HCEC 1CT (cell line): ENCODE measurements at regions not wholly inside any gene's neighbourhood (a gene's known extent, or its start where the extent isn't known, plus 50 kb on each side); places are given as distances from the start of the nearest gene placed in this dataset.
A peak's percentile ranks its signal among the peaks of the same experiment; 100 is the strongest.

Experiments
- DNase-seq: peaks from one replicate; pipeline ENCODE4 v3.0.0-alpha.2; 2017

DNA sequence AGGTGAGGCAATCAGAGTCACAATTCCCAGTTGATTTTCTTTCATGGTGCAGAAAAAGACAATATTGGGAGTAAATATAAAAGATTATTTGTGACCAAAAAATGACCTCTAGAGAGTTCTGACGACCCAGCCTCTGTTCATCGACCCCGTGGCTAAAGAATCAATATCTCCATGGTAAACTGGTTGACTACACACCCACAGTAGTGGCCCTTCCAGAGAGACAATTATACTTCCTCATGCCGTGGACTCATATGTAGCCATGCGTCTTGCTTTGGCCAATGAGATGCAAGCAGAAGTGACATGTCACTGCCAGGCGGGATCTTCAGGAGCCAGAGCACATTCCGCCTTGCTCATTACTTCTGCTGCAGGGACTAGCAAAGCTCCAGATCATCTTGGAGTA is 163.3 kb upstream of the RAD23B start:
- no peak for DNase-seq

DNA sequence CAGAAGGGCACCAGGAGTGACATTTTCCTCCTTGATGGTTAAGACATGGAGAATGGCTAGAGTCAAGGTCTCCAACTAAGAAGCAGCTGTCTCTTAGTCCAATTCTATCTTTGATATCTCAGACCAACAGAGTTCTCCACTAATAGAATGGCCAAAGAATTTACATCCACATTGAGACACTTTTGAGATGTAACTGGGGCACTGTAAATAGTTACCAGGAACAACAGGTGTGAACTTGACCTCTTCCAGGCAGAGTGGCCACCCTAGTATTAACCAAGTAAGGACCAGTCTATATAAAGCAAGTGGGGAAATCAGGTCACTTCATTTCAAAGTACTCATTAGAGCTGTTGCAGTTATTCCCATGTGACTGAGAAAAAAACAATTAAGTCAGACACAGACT is 159.7 kb upstream of the RAD23B start:
- no peak for DNase-seq

DNA sequence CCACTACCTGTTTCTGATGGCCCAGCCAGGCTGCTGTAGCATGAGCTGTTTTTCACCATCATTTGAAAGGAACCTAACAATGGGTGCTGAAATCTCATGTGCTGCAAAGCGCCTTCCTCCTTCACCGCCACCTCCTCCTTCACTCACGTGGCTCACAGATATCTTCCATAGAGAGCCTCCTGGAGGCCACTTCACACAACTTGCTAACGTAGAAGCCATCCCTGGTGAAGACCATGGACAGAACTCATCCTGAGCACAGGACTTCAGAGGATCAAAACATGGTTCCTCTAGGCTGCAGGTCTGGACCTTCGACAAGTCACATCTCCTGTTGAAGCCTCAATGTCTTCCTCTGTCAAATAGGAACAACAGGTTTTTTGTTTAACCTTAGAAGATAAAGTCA is 155.5 kb upstream of the RAD23B start:
- DNase-seq, result no peak

DNA sequence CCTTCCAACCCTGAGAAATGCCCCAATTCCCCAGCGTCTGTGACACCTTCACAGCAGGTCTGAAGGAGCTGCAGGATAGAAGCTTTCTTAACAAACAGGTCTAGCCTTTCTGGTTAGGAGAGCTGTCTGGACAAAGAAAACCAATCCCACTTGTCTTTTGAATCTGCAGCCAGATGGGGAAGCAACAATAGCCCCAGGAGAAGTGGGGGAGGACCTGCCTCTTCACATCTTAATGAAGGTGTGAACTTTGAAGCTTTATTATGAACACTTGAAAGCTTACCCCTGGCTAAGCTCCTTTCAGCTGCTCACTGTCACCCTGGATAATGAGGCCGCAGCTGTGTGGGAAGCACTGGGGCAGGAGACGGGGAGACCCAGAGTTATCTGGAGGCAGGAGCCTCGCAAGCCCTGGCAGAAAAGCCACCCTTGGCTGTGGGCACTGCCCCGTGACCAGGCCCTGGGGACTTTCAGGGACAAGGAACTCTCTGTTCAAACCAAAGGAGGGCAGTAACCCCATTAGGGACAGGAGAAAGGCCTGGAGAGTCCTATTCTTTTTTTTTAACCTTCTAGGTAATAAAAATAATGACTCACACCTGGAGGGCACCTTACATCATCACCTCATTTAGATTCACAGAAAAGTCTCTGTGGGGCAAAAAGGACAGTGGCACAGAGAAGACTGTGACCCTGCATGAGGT is 151.8 kb upstream of the RAD23B start:
- no peak for DNase-seq

DNA sequence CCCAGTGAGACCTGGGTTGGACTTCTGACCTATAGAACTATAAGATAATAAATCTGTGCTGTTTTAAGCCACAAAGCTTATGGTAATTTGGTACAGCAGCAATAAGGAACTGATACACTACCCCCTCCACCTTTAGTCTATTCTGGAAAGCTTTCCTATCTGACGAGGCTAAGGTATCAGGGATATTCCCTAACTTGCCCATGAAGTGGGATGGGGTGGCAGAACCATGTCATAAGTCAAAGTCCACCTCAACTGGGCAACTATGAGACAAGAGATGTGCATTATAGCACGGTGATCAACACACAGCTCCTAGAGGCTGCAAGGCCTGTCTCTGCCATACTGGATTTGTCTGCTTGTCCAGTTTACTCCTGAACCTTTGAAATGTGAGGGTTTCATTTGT is 146.8 kb upstream of the RAD23B start:
- no peak for DNase-seq

DNA sequence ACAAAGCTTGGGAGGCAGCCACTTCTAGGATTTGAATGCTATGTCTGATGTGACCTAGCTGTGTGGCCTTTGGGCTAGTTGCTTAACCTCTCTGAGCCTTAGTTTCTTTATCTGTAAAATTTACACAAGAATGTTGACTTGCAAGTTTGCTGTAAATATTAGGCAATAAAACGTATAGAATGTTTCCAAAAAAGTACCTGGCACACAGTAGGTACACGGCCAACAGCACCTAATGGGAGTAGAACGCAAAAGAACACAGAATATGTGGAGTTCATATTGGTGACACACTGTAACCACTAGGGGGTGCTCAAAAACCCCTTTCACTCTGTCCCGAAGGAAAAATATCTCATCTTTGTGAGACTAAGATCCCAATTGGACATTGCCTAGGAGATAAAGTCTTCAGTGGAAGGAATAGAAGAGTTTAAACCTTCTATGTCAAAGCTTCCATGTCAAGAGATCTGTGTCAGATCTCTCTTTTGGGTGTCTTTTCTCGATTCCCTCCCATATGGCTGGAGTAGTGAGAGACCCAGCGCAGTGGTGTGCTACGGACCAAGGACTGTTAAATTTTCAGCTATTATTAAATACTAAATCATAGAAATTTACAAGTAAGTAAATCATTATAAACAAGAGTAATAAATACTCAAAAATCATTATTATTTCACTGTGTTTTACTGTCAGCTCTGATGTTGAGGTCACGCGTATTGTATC is 145.4 kb upstream of the RAD23B start:
- peak; percentile 39 for DNase-seq

DNA sequence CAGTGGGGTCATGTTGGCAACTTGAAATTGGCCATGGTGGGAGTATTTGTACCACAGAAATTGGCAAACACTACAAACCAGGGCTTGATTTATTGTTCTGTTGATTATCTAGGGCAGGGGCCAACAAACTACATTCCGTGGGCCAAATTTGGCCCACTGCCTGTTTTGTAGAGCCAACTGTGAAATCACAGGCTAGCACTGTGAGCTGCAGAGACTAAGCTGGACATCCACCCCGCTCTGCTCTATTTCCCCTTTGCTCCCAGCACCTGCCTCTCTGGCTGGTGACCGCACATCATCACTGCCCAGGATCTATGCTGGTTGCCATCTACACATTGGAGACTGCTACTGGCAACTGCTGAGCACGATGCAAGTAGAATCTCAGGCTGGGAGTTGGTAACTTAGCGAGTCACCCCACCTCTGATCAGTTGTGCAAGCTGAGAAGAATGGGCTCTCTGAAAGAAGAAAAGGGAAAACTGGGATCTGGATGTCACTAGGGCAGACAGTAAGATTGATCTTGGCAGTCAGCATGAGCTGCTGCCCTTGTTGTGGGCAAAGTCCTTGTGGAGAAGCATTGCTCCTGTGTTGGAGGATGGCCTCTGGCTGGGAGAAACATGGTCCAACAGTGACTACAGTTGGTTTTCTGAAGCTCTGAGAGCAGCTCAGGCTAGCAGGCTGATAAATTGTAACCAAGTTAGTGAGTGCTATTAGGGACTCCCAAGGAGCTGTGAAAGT is 144.7 kb upstream of the RAD23B start:
- no peak for DNase-seq

DNA sequence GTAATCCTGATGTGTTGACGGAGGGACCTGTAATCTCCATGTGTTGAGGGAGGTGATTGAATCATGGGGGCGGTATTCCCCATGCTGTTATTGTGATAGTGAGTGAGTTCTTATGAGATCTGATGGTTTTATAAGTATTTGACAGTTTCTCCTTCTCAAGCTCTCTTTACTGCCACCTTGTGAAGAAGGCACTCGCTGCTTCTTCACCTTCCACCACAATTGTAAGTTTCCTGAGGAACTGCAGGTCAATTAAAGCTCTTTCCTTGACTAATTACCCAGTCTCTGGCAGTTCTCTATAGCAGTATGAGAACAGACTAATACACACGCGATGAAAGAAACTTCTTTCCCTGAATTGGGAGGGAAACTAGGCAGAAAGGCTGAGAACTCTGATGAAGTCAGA is 141.1 kb upstream of the RAD23B start:
- no peak for DNase-seq

DNA sequence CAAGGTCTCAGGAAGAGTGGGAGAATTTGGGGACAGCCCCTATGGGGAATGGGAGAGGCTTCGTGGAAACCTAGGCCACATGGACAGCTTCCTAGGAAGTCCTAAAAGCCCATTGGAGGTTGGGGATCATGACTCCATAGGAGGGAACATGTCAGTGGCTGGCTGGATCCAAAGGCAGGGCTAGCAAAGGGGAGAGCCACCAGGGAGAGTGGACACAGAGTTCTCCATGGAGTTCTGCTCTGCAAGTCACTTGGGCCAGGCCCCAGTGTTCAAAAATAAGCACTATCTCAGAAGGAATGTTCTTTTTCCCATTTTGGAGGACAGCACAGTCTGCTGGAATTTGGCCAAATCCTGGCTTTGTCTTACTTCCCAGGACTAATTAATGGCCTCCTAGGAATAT is 140.6 kb upstream of the RAD23B start:
- DNase-seq, result no peak

DNA sequence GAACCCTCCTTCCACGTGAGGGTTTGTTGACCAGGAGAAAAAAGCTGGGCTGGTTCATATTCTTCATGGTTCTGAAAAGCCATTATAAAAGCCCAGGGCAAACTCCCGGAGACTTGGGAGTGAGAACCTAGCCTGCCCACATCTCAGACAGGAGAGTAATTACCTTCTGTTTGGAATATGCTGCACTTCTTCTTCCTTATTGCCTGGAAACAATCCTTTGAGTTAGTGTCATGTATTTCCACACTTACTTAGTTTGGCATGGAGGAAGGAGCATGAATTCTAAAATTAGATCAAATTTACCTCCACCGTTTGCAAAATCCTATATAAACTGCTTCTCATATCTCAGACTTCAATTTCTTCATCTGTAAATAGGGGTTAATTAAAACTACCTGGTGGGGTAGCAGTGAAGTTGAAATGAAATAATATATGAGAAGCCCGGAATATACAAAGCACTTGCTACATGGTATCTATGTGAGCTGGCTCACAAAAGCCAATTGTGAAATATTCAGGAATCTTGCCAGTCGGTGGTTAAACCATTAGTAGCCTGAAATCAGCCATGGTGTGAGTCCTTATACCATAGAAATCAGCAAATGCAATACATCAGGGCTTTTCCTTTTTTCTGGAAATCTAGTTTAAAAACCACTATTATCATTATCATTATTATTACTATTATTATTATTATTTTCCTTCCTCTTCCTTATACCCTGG is 140.0 kb upstream of the RAD23B start:
- peak; percentile 7 for DNase-seq

DNA sequence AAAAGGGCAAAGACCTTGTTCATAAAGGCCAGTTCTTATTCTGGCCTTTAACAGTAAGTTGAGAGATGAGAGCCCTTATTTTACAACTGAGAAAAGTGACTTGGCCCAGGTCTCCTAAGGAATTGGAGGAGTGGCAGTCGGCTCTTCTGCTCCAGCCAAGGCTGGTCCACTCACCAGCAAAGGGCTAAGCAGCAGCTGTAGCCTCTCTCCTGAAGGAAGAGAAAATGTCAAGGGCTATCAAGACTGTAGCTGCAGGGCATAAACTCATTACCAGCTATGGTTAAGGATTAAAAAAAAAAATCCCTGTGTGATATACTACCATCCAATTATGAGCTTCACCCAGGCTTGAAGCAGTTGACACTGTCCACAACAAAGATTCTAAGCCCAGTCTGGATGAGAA is 138.6 kb upstream of the RAD23B start:
- no peak for DNase-seq

DNA sequence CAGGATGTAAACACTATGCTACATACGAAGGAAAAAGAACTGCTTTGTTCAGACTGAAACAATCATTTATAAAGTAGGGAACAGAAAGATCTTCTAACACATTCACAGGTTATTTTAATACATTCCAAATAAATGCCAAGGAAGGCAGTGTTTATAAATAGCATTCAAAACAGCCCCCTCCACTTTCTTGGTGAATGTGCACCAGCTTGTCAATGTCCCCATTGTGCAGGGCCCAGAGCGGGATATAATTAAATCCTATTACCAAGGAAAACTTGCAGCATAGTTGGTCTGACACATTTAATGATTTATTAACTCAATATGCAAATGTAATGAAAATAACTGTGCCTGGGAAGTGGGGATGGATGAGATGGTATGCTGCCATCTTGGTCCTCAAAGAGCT is 135.9 kb upstream of the RAD23B start:
- no peak for DNase-seq

DNA sequence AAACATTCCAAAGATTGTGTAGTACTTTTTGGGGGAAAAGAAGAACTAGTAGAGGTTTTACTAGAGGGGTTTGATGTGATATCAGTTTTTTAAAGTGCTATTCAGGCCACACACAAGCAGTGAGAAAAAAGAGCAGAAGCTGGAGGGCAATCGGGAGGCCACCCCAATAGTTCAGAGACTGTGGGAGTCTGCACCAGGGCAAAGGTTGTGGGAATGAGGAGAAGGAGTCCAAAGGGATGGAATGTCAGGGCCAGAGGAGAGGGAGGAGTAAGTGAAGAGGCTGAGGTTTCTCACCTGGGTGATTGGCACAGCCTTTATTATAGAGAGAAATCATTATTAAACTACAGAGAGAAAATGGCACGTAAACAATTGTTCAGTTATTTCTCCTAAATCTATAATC is 134.9 kb upstream of the RAD23B start:
- no peak for DNase-seq

DNA sequence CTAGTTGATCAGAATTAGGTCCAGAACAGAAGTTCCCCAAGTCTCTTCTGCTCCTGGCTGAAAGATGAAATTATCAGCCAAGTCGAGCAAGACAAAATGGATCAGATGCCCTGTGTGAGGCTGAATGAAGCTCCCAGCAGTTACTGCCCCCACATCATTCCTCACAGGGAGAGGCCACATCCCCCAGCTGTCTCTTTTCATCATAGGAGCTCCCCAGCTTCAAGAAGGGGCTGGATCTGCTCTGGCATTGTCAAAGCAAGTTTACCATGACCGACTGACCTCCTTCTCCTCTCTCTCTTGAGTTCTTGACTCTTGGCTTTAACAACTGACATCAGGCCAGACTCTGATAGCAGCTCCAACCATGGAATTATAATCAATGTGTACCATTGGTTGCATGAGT is 133.3 kb upstream of the RAD23B start:
- no peak for DNase-seq

DNA sequence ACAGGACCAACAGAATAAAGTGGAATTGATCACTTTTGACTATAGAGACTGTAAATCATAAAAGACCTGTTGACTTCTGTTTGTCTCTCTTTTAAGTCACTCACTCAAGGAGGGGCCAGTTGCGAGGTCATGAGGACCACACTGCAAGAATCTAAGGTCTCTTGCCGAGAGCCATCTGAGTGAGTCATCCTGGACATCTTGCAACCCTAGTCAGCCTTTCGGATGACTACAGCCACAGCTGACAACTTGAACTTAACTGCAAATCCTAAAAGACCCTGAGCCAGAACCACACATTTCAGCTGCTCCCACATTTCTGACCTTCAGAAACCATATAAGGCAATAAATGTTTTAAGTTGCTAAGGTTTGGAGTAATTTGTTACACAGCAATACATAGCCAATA is 129.7 kb upstream of the RAD23B start:
- peak; percentile 71 for DNase-seq

DNA sequence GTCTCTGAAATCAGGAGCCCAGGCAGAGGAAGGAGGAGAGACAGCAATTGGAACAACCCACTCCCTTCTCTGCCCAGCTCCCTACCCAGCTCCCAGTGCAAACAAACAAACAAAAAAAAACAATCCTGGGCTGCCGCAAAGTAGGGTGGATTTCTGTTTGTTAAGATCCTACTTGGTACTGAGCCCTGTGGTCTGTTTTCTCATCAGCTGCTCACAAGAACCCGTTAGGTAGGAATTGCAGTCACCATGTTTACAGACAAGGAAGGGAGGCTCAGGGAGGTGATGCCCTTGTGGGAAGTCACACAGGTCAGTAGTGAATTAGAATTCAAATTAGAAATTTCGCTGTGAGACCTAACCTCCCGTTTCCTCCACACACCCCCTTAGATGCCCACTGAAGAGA is 128.8 kb upstream of the RAD23B start:
- no peak for DNase-seq

DNA sequence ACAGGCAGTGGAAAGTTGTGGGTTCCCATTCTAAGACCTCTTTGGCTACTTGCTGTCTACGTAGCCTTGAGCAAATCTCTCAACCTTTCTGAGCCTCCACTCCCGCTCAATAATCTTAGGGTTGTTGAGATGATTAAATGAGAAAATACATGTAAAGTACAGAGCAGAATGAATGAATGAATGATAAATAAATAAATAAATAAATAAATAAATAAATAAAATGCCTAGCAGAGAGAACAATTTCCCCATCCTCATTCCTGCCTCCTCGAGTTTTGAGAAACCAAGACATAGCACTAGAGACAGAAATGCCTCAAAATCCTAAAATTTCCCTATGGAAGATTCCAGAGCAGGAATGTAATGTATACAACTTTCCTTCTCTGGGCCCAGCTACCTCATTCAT is 128.3 kb upstream of the RAD23B start:
- no peak for DNase-seq

DNA sequence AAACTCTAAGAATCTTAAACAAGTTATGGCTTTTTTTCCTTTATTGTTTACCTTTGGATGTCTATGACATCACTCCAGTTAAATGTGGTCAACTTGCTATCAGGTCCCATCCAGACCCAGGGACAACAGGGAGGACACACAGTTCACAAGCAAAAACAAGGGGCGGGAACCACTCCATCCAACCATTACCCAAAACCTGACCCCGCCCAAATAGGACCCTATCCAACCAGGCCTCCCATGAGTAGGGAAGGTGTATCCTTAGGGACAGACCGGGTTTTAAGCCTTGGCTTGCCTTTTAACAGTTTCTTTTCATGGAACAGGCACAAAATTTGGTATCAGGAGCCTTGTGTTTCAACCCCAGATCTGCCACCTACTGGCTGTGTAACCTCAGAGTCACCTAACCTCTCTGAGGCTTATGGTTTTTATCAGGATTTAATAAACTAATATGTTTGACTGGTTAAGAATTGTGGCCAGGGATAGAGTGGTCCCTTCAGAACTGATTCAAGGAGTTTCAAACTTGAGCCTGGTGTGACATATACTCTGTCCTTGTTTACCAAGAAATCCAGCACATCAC is 127.7 kb upstream of the RAD23B start:
- no peak for DNase-seq

DNA sequence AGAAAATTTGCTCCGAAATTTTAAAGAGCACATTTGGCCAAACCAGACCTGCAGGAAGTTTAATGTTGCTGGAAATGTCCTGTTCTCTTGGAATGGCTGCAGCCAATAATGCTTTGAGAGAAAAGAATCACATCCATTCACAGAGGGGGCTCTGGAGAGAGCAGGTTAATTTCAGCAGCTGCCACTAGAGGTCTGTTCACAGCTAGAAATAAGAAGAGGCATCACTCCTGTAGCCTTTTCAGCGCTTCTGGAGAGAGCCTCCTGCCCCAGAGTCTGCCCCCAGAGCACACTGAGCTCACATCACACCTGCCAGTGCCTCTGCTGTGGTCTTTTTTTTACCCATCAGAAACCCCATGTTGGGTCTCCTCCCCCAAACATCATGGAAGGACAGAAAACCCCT is 124.8 kb upstream of the RAD23B start:
- peak; percentile 61 for DNase-seq

DNA sequence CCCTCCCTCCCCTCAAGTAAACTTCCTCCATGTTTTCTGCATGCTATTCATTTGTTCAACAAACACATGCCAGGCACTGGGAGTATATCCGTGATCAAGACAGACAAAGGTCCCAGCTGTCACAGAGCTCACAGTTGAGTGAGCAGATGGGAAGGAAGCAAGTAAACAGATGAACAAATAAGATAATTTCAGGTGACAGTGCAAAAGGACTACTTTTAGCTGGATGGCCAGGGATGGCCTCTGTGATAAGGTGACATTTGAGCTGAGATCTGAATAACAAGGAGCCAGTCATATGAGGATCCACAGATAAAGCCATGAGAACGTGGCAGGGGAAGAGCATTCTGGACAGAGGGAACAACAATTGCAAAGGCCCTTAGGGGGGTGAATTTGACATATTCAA is 121.7 kb upstream of the RAD23B start:
- DNase-seq, result no peak

DNA sequence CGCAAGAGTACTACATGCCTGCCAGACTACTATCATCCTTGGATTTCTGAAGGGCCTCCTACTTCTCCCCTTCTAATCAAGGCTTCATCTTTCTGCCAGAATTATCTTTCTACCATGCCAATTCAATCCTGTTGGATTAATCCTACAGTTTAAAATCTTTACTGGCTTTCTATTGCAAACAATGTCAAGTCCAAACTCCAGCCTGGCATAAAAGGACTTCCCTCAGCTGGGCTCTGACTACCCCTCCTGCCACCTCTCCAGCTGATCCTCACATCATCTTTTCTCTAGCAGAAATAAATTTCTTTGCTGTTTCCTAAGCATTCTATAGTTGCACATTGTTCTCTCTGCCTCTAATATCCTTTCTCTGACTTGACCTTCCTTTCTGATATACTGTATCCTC is 119.7 kb upstream of the RAD23B start:
- DNase-seq, result no peak

DNA sequence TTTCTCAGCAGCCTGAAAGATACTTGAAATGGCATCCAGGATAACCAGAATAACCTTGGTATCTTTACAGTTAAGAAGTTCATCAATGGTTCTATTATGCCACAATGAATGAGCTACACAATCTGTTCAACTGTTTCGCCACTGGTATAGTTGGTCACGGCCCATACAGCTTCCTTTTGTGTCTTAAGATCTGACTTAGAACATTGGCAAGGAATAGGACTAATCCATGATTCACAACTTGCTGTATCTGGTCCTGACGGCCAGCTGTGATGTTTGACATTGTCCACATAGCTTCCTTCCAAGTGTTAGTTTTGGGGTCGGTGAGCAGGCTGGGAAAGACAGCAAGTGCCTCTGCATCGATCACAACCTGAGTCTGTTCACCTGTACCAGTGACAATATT is 113.3 kb upstream of the RAD23B start:
- DNase-seq, result no peak

DNA sequence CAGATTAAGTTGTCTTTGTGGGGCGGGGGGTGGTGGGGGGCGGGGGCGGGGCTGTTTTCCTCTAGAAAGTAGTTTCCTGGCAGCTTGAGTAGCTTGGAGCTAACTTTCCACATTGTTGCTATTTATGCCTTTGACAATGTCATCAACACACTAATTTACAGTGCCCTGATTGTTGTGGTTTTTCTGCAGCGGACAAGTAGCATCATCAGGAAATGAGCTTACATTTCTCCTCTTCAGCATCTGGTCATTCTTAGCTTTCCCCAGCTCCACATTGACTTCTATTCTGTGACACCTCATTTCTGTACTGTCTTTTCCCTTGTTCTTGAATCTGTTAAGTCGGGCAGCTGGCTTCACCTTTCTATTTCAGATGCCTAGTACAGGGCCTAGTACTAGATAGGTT is 112.3 kb upstream of the RAD23B start:
- DNase-seq, result no peak
